HCT116 (cell line): ENCODE measurements at regions not wholly inside any gene's neighbourhood (a gene's known extent, or its start where the extent isn't known, plus 50 kb on each side); places are given as distances from the start of the nearest gene placed in this dataset.

Source experiments
- CEBPB ChIP-seq: IDR thresholded peaks from 2 replicates; pipeline ENCODE4 v1.6.1; 2012; ENCODE audit warnings: low read depth
- EGR1 ChIP-seq: IDR thresholded peaks from 2 replicates; pipeline ENCODE4 v1.6.1; 2012; ENCODE audit warnings: low read depth
- EZH2 ChIP-seq: fragments of 200-600 bp; sonication (generic); IDR thresholded peaks from 2 replicates; pipeline ENCODE4 v1.6.1; 2017; ENCODE audit warnings: antibody characterized with exemption, mixed run types
- EZH2phosphoT487 ChIP-seq: fragments of 200-600 bp; IDR thresholded peaks from 2 replicates; pipeline ENCODE4 v1.6.1; 2018; ENCODE audit warnings: antibody characterized with exemption, borderline replicate concordance
- JUND ChIP-seq: IDR thresholded peaks from 2 replicates; pipeline ENCODE4 v1.6.1; 2012
- POLR2AphosphoS5 ChIP-seq: IDR thresholded peaks from 2 replicates; pipeline ENCODE4 v1.6.1; 2011; ENCODE audit warnings: mild to moderate bottlenecking, low read depth, low read length, moderate library complexity
- SIN3A ChIP-seq: IDR thresholded peaks from 2 replicates; pipeline ENCODE4 v1.6.1; 2012; ENCODE audit warnings: low read depth
- TCF7L2 ChIP-seq: IDR thresholded peaks from 2 replicates; pipeline ENCODE4 v1.7.0; 2011; ENCODE audit warnings: borderline replicate concordance, inconsistent platforms; ENCODE audit not compliant: insufficient read depth, insufficient read length; ENCODE audit errors: extremely low read depth
- ZNF274 ChIP-seq: fragments of 200-500 bp; sonication (Bioruptor generic); IDR thresholded peaks from 2 replicates; pipeline ENCODE4 v1.6.1; 2014; ENCODE audit warnings: mild to moderate bottlenecking, low read depth, low read length, inconsistent platforms
- TF ChIP-seq, protein P1 (sequence below), 3 experiments: fragments of 200-600 bp in 1 of 3; sonication (generic) in 1 of 3; IDR thresholded peaks in 2 of 3; conservative IDR thresholded peaks in 1 of 3; 2 replicates each; pipeline ENCODE4 v1.5.1; 2012 to 2017; ENCODE audit warnings: low read depth in 2 of 3, low read length in 2 of 3, antibody characterized with exemption in 1 of 3, borderline replicate concordance in 1 of 3, control low read depth in 1 of 3, mild to moderate bottlenecking in 1 of 3, mixed read lengths in 1 of 3, mixed run types in 1 of 3, moderate library complexity in 1 of 3; ENCODE audit not compliant: insufficient read depth in 1 of 3
- TF ChIP-seq, protein P2 (sequence below): IDR thresholded peaks from 2 replicates; pipeline ENCODE4 v1.6.1; 2012; ENCODE audit warnings: low read depth
- TF ChIP-seq, protein P3 (sequence below): IDR thresholded peaks from 2 replicates; pipeline ENCODE4 v1.6.1; 2011; ENCODE audit warnings: mild to moderate bottlenecking, low read length, moderate library complexity; ENCODE audit not compliant: insufficient replicate concordance; ENCODE audit errors: extremely low read depth

DNA sequence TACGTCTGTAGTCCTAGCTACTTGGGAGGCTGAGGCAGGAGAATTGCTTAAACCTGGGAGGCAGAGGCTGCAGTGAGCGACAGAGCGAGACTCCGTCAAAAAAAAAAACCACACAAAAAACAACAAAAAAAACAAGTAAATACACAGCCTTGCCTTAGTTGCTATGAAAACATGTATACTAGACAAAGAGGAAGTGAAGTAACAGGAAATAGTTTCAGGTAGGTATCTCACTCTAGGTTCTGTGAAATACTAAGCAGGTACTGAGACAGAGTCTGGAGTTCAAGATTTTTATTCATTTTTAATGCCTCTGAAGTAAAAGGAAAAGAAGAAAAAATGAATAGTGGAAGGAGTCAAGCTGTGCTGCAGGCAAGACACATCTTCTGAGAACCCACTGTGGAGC lies 687.9 kb upstream of the RGMB start:
- TF ChIP-seq, protein P1, sequence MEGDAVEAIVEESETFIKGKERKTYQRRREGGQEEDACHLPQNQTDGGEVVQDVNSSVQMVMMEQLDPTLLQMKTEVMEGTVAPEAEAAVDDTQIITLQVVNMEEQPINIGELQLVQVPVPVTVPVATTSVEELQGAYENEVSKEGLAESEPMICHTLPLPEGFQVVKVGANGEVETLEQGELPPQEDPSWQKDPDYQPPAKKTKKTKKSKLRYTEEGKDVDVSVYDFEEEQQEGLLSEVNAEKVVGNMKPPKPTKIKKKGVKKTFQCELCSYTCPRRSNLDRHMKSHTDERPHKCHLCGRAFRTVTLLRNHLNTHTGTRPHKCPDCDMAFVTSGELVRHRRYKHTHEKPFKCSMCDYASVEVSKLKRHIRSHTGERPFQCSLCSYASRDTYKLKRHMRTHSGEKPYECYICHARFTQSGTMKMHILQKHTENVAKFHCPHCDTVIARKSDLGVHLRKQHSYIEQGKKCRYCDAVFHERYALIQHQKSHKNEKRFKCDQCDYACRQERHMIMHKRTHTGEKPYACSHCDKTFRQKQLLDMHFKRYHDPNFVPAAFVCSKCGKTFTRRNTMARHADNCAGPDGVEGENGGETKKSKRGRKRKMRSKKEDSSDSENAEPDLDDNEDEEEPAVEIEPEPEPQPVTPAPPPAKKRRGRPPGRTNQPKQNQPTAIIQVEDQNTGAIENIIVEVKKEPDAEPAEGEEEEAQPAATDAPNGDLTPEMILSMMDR (IDR thresholded peaks at IDR 0.05 in 2 of 3, conservative IDR thresholded peaks at IDR 0.05 in 1 of 3; ENCODE audit: borderline replicate concordance in 1 of 3, insufficient read depth in 1 of 3, low read depth in 2 of 3, low read length in 2 of 3): no peak
- TF ChIP-seq SIN3A: no peak
- no peak for TF ChIP-seq JUND
- TF ChIP-seq EZH2phosphoT487: no peak
- TF ChIP-seq POLR2AphosphoS5: no peak
- no peak for TF ChIP-seq EZH2
- TF ChIP-seq EGR1: no peak
- TF ChIP-seq CEBPB: no peak
- TF ChIP-seq TCF7L2: no peak
- TF ChIP-seq, protein P2, sequence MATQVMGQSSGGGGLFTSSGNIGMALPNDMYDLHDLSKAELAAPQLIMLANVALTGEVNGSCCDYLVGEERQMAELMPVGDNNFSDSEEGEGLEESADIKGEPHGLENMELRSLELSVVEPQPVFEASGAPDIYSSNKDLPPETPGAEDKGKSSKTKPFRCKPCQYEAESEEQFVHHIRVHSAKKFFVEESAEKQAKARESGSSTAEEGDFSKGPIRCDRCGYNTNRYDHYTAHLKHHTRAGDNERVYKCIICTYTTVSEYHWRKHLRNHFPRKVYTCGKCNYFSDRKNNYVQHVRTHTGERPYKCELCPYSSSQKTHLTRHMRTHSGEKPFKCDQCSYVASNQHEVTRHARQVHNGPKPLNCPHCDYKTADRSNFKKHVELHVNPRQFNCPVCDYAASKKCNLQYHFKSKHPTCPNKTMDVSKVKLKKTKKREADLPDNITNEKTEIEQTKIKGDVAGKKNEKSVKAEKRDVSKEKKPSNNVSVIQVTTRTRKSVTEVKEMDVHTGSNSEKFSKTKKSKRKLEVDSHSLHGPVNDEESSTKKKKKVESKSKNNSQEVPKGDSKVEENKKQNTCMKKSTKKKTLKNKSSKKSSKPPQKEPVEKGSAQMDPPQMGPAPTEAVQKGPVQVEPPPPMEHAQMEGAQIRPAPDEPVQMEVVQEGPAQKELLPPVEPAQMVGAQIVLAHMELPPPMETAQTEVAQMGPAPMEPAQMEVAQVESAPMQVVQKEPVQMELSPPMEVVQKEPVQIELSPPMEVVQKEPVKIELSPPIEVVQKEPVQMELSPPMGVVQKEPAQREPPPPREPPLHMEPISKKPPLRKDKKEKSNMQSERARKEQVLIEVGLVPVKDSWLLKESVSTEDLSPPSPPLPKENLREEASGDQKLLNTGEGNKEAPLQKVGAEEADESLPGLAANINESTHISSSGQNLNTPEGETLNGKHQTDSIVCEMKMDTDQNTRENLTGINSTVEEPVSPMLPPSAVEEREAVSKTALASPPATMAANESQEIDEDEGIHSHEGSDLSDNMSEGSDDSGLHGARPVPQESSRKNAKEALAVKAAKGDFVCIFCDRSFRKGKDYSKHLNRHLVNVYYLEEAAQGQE: no peak
- TF ChIP-seq ZNF274: no peak
- TF ChIP-seq, protein P3, sequence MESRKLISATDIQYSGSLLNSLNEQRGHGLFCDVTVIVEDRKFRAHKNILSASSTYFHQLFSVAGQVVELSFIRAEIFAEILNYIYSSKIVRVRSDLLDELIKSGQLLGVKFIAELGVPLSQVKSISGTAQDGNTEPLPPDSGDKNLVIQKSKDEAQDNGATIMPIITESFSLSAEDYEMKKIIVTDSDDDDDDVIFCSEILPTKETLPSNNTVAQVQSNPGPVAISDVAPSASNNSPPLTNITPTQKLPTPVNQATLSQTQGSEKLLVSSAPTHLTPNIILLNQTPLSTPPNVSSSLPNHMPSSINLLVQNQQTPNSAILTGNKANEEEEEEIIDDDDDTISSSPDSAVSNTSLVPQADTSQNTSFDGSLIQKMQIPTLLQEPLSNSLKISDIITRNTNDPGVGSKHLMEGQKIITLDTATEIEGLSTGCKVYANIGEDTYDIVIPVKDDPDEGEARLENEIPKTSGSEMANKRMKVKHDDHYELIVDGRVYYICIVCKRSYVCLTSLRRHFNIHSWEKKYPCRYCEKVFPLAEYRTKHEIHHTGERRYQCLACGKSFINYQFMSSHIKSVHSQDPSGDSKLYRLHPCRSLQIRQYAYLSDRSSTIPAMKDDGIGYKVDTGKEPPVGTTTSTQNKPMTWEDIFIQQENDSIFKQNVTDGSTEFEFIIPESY: no peak
